Parathyroid adenoma (tissue), 2 donors: ENCODE measurements at regions not wholly inside any gene's neighbourhood (a gene's known extent, or its start where the extent isn't known, plus 50 kb on each side); places are given as distances from the start of the nearest gene placed in this dataset.

Source experiments
- H2AFZ ChIP-seq: fragments of 300-600 bp; sonication (generic); one replicate; pipeline ENCODE4 v1.7.0; 2017; ENCODE audit warnings: antibody characterized with exemption, mild to moderate bottlenecking
- H3K27ac ChIP-seq: fragments of 300-600 bp; sonication (generic); one replicate; pipeline ENCODE4 v1.7.0; 2017
- H3K27me3 ChIP-seq: fragments of 300-600 bp; sonication (generic); one replicate; pipeline ENCODE4 v1.7.0; 2017; ENCODE audit warnings: low read length; ENCODE audit not compliant: control insufficient read depth, insufficient read depth
- H3K36me3 ChIP-seq: fragments of 300-600 bp; sonication (generic); one replicate; pipeline ENCODE4 v1.7.0; 2017; ENCODE audit warnings: low read length; ENCODE audit not compliant: control insufficient read depth, insufficient read depth
- H3K4me1 ChIP-seq: fragments of 300-600 bp; sonication (generic); one replicate; pipeline ENCODE4 v1.7.0; 2017; ENCODE audit warnings: control low read depth
- H3K4me2 ChIP-seq: fragments of 300-600 bp; sonication (generic); one replicate; pipeline ENCODE4 v1.7.0; 2017; ENCODE audit warnings: low read length
- H3K4me3 ChIP-seq: fragments of 300-600 bp; sonication (generic); one replicate; pipeline ENCODE4 v1.7.0; 2017; ENCODE audit warnings: low read depth, low read length
- H3K79me2 ChIP-seq: fragments of 300-600 bp; sonication (generic); one replicate; pipeline ENCODE4 v1.7.0; 2017; ENCODE audit warnings: control low read depth
- H3K9ac ChIP-seq: fragments of 300-600 bp; sonication (generic); one replicate; pipeline ENCODE4 v1.7.0; 2017; ENCODE audit warnings: mild to moderate bottlenecking
- H3K9me3 ChIP-seq: fragments of 300-600 bp; sonication (generic); one replicate; pipeline ENCODE4 v1.7.0; 2017; ENCODE audit warnings: low read length; ENCODE audit not compliant: control insufficient read depth
- CTCF ChIP-seq: fragments of 300-600 bp; sonication (generic); IDR thresholded peaks from one replicate; pipeline ENCODE4 v1.7.0; 2017; ENCODE audit warnings: antibody characterized with exemption, mild to moderate bottlenecking
- donor health status: primary hyperparathyroidism.

- Histone ChIP-seq H3K9me3 (no peaks in the 10 kb centered on the region), H3K4me1 (no peaks in the 10 kb centered on the region), H3K27ac (no peak overlapping the region), H2AFZ (no peak overlapping the region), H3K4me3 (no peak overlapping the region), H3K79me2 (no peaks in the 10 kb centered on the region), H3K4me2 (no peak overlapping the region), H3K36me3 (no peaks in the 10 kb centered on the region), H3K9ac (no peak overlapping the region), H3K27me3 (no peaks in the 10 kb centered on the region)
- TF ChIP-seq CTCF: no peak
These were observed 706.0 kb upstream of the ZP4 start for GRCh38 chr1:238596703-238597102.

GRCh38 chr1:238592621-238593020, 701.9 kb upstream of the ZP4 start:
- no peaks in the 10 kb centered on the region for H3K27me3 ChIP-seq

GRCh38 chr1:238589843-238590435, 699.2 kb upstream of the ZP4 start:
- Histone ChIP-seq H3K9me3 (no peaks in the 10 kb centered on the region), H3K36me3 (no peaks in the 10 kb centered on the region)

More at GRCh38 chr1:238592621-238593020, 701.9 kb upstream of the ZP4 start:
- H2AFZ ChIP-seq: no peak overlapping the region
- H3K27ac ChIP-seq: no peak overlapping the region
- H3K79me2 ChIP-seq: no peaks in the 10 kb centered on the region
- no peaks in the 10 kb centered on the region for H3K36me3 ChIP-seq
- no peak overlapping the region for H3K9ac ChIP-seq
- no peak overlapping the region for H3K4me2 ChIP-seq
- TF ChIP-seq CTCF: no peak
- no peak overlapping the region for H3K4me3 ChIP-seq
- no peaks in the 10 kb centered on the region for H3K9me3 ChIP-seq
- H3K4me1 ChIP-seq: no peaks in the 10 kb centered on the region

GRCh38 chr1:238582816-238583215, 692.1 kb upstream of the ZP4 start:
- H3K4me2 ChIP-seq: no peak overlapping the region
- no peaks in the 10 kb centered on the region for H3K36me3 ChIP-seq
- H3K9ac ChIP-seq: no peak overlapping the region
- no peak overlapping the region for H2AFZ ChIP-seq
- H3K4me1 ChIP-seq: no peaks in the 10 kb centered on the region
- no peak overlapping the region for H3K4me3 ChIP-seq
- H3K79me2 ChIP-seq: no peaks in the 10 kb centered on the region
- TF ChIP-seq CTCF: no peak
- H3K9me3 ChIP-seq: no peaks in the 10 kb centered on the region
- no peak overlapping the region for H3K27ac ChIP-seq
- H3K27me3 ChIP-seq: no peaks in the 10 kb centered on the region

More at GRCh38 chr1:238589843-238590435, 699.2 kb upstream of the ZP4 start:
- H3K27me3 ChIP-seq: no peaks in the 10 kb centered on the region
- no peaks in the 10 kb centered on the region for H3K79me2 ChIP-seq
- no peak overlapping the region for H3K4me3 ChIP-seq
- no peak overlapping the region for H3K9ac ChIP-seq
- no peak overlapping the region for H3K4me2 ChIP-seq
- H3K27ac ChIP-seq: no peak overlapping the region
- TF ChIP-seq CTCF: no peak
- H3K4me1 ChIP-seq: no peaks in the 10 kb centered on the region
- no peak overlapping the region for H2AFZ ChIP-seq

- H3K27me3 ChIP-seq: no peaks in the 10 kb centered on the region
- H3K79me2 ChIP-seq: no peaks in the 10 kb centered on the region
- H3K9ac ChIP-seq: no peak overlapping the region
- H3K9me3 ChIP-seq: no peaks in the 10 kb centered on the region
- H3K4me3 ChIP-seq: no peak overlapping the region
- H3K4me2 ChIP-seq: no peak overlapping the region
- no peak overlapping the region for H3K27ac ChIP-seq
- H3K36me3 ChIP-seq: no peaks in the 10 kb centered on the region
- no peaks in the 10 kb centered on the region for H3K4me1 ChIP-seq
- H2AFZ ChIP-seq: no peak overlapping the region
- TF ChIP-seq CTCF: no peak
These were observed 690.6 kb upstream of the ZP4 start for GRCh38 chr1:238581332-238581731.
